GM19025 (cell line): ENCODE measurements at regions not wholly inside any gene's neighbourhood (a gene's known extent, or its start where the extent isn't known, plus 50 kb on each side); places are given as distances from the start of the nearest gene placed in this dataset.
"Not testable (repeated sequence)": the region's sequence is repeated elsewhere in the genome, so short reads cannot be mapped to it uniquely, and the experiment has no call there.

Experiments used
- ATAC-seq: cut with Tn5 transposase; IDR thresholded peaks from one replicate; pipeline ENCODE4 v1.9.1; 2021; ENCODE audit warnings: mild to moderate bottlenecking, low read depth, moderate library complexity; ENCODE audit not compliant: unreplicated experiment

DNA sequence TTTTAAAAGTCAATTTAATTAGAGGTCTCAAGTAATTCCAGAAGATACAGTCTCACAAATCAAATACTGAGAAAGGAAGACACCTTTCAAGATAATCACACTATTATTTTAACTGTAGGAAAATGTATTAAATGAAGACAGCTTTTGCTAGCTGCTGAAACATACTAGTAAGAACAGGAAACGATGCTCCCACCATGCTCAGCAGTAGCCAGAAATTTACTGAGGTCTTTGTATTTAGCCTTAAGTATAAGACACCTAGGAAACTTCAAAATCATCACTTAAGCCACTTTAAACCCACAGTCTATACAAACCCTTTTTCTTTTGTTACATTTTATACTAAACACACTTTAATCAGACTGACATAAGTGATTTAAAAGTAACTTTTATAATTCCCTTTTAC, 72.7 kb upstream of the NPIPB12 start:
- ATAC-seq: not testable (repeated sequence)

DNA sequence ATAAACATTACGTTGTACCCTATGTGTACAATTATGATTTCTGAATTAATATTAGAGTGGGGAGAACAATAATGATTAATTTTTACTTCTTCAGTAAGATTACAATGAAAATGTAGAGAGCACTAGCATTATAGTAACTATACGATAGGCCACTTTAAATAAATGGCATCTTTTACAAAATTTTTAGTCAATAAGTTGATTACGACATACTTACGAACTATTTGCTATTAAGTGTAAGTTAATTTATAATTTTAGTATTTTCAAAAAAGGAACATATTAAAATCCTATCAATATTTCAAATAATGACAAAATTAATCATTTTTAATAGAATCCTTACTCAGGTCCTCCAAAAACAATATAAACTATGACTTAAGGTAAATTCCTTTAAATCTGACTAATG, 75.6 kb upstream of the NPIPB12 start:
- not testable (repeated sequence) for ATAC-seq

DNA sequence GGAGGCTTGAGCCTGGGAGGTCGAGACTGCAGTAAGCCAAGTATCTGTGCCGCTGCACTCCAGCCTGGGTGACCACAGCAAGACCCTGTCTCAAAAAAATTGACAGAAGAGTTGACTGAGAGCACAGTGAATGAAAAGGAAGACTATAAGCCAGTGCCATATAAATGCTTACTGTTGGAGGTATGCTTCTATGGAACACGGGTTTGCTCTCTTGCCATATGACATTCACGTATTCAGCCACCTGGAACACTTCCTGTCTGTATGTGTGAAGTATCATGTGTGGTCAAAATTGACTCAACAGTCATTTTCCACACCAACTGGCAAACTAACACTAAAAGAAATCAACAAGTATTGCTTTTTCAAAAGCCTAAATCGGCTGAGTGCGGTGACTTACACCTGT, 71.1 kb upstream of the SPN start:
- not testable (repeated sequence) for ATAC-seq

DNA sequence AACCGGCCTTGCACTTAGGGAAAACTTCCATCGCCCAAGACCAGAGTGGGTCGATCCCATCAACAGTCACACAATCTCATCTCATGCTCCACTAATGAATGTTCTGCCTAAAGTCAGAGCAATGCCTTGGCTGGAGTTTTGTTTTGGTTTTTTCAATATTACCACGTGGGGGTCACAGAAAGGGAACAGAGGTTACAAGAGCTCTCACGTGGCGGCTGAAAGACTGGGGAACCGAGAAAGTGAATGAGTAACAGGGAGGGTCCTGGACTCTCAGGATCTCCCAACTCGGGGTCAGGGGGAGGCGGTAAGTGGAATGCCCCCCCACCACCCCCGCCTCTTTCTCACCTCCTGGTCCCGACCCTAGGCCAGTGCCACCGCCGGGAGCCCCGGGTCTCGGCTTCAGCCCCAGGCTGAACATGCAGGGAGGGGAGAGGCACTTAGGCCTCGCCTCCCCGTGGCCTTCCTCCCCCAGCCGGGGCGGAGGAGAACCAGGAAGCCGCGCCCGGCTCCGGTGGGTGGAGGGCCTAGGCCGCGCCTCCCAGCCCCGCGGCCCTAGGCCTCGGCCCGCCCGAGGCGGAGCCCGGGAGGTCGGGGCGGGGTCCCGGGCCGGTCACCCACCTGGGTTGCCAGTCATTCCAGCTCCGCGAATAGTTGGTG, 68.7 kb upstream of the SPN start:
- ATAC-seq: peak; percentile 44

DNA sequence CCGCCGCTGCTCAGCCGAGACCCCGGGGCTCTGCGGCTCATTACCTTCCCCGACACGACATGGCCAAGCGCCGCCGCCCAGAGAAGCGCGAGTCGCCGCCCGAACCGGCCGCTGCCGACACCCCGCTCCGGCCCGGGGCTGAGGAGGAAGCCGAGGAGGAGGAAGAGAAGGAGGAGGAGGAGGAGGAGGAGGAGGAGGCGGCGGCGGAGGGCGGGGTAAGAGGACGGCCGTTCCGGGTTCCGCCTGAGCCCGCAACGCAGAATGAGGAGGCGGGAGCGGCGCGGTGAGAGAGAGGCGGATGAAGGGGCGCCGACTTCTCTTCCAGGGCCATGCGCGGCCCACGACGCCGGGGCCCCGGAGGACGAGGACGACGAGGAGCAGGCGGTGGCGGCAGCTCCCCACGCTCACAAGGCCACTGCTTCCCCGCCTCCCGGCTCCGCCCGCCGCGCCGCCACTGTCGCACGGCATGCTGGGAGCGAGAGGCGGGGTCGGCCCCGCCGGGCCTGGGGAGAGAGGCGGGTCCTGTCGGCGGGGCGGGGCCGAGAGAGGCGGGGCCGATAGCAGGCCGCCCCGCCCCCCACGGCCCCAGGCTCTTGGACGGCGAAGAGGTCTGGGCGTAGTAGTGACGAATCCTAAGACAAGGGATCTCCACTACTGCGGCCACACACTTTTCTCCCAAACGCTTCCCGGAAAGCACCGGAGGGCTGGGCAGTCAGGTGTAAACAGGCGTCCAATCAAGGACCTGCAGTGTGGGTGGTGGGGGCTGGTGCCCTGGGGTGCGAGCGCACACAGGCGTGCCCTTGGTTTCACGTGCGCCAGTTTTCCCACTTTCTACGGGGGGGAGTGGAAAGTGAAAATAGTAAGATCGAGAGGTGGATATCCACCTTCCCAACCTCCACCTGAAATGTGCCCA, 67.9 kb upstream of the SPN start:
- peak; percentile 66 for ATAC-seq

DNA sequence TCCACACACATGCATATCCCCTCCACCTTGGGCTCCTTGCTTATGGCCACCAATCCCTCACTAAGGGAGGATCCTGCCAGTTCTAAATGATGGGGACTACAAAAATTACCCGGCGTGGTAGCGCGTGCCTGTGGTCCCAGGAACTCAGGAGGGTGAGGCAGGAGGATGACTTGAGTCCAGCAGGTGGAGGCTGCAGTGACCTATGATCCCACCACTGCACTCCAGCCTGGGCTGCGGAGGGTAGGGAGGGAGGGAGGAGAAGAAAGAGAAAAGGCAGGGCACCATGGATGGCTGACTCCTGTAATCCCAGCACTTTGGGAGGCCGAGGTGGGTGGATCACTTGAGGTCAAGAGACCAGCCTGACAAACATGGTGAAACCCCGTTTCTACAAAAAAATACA, 66.0 kb upstream of the SPN start:
- ATAC-seq: not testable (repeated sequence)

DNA sequence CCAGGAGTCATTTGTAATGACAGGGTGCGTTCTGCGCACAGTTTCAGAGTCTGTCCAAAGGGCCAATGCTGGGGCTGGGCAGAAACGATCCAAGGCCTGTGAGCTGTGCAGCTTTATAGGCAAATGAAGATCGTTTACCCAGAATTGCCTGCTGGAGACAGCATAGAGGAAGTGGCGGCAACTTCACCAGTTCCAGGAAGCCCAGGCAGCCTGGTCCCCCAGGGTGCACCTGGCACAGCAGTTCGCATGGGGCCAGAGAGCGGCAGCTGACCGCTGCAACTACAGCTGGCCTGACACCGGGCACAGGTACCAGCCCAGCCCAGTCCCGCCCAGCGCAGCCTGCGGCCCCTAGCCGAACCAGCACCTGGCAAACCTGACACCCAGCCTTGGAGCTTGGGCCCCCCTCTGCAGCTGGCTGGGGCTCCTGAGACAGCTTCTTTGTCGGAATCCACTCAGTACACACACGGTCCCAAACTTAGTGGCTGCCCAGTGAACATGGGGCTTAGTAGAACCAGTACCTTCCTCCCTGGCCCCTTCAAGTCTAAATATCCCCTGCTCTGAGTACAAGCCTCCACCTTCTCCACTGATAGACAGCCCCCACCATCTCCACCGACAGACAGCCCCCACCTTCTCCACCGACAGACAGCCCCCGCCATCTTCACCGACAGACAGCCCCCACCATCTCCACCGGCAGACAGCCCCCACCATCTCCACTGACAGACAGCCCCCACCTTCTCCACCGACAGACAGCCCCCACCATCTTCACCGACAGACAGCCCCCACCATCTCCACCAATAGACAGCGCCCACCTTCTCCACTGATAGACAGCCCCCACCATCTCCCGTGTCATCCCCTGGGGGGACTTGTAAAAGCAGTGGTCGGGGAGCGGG, 62.7 kb upstream of the SPN start:
- ATAC-seq: not testable (repeated sequence)

DNA sequence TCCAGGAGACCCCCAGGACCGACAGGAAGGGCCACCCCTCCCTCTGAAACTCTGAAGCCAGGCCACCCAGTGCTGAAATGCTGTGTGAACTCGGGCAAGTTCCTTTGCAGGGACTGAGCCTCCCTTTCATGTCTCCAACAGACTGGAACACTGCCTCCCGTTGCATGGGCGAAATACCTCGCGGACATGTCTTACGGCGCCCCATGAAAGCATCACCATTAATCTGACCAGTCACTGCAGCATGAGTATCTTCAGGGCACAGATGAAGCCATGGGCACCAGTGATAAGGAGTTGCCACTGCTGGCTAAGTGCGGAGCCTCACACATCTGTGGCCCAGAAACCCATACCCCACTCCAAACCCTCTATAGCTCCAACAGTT, 60.8 kb upstream of the SPN start:
- not testable (repeated sequence) for ATAC-seq

DNA sequence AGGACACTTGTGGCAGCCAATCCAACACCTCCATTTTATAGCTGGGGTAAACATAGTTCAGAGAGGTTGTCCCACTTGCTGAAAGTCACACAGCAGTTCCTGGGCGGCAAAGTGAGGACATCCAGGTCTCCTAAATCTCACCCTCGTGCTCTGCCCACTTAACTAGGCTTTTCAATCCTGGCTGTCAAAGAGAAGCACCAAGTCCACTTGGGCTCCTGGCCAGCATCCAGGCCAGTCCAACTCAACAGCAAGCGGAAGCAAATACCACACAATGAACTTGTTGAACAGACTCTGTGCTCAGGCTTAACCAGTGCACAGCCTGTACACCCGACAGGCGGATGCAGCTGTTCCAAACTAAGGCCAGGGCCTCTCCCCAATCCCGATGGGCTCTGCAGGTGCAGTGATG, 60.4 kb upstream of the SPN start:
- not testable (repeated sequence) for ATAC-seq

DNA sequence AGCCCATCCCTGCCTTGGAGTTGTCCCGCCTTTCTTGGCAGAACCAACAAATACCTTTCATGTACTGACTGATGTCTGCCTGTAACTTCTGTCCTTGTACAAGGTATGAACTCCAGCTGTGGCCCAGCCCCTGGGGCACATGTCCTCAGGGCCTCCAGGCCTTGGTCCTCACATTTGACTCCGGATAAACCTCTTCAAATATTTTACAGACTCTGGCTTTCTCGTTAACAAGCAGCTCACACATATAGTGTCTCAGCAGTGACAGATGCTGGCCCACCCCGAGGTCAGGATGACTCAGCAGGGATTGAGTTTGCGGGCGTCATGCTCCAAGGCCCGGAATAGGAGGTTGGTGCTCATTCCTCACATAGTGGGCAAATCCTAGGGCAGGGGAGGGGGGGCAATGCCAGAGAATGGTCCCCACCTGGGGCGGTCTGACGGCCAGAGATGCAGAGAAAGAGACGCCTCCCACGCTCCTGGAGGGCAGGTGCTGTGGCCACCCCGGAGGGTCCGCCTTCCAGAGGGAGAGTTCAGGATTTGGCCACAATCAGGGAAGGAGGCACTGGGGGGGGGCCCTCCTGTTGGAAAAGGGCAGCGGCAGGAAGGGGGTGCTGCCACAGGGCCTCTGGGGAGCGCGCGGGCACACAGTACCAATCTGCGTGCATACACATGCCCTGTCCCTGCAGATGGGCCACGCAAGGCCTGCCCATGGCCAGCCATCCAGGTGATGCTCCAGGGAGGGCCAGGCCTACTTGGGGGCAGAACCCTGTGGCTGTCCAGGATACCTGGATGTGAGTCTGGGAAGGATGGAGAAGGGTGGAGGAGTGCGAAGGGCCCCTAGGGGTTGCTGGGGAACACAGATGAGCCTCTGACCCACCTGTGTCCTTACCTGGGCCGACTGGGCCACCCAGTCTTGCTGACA, 58.2 kb upstream of the SPN start:
- ATAC-seq: not testable (repeated sequence)

DNA sequence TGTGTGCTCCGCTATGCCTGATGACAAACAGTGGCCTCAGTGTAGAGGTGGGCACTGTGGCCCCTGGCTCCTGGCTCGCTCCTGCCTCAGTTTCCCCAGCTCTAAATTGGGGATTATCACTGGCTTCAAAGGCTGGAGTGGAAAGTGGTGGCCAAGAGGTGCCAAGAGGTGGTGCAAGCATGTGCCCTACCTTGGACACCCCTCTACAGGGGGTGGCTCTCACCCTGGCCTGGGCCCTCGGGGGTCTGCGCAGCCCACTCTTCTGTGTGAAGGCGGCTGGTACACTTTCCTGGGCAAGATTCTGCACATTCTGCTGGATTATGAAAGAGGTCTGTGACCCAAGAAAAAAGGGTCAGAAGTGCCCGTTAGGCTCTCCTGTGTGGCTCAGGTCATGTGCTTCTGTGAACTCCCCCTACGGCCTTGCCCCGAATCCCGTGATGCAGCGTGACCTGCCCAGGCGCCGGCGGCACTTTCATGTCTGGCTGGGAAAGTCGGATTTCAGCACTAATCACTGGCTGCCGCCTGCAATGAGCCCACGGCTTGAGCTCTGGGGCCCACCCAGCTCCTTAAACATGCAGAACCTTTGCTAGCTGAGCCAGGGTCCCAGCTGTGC, 57.3 kb upstream of the SPN start:
- not testable (repeated sequence) for ATAC-seq

DNA sequence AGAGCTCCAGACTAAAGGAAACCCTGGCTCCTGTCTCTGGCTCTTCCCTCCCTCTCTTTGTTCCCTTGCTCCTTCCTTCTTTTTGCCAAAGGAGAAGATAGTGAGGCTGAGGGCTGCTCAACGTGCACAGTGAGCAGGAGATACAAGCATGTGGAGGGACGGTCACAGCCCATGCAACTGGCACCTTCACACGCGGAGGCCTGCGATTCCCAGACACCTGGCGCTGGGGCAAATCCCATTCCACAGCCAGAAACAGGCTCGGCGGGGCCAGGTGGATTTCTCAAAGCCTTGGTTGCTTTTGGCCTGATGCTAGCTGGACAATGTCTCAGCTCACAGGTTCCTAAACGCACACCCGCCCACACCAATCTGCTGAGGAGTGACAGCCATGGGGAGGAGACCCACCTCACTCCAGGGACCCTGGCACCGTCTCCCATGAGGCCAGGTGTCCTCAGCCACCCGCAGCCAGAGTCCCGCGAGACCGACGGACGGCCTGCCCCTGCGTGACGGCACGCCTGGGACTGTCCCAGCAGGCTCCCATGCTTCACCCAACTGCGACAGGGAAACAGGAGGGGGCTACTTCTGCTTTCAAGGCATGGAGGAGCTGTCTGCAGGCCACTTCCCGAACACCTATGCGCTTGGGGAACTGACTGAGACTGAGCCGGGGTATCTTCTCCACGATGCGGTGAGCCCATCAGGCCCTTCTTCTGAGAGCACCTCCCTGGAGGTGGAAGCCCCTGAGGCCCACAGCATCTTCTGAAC, 56.2 kb upstream of the SPN start:
- peak; percentile 38 for ATAC-seq

DNA sequence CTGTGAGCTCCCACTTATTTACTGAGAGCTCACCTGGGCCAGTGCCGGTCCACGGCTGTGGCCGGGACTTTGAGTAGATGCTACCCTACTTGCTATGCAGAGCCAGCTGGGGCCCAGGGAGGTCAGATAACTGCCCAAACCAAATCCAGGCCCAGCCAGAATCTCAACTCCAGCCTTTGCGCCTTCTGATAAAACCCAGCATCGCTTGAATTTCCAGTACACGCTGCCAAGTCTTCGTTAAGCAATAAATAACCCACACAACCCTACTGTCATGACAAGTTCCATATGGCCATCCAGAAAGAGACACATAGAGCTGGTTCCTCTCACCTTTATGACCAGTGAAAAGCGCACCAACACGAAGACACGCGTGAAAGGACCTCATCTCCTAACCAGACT, 55.6 kb upstream of the SPN start:
- ATAC-seq: not testable (repeated sequence)

DNA sequence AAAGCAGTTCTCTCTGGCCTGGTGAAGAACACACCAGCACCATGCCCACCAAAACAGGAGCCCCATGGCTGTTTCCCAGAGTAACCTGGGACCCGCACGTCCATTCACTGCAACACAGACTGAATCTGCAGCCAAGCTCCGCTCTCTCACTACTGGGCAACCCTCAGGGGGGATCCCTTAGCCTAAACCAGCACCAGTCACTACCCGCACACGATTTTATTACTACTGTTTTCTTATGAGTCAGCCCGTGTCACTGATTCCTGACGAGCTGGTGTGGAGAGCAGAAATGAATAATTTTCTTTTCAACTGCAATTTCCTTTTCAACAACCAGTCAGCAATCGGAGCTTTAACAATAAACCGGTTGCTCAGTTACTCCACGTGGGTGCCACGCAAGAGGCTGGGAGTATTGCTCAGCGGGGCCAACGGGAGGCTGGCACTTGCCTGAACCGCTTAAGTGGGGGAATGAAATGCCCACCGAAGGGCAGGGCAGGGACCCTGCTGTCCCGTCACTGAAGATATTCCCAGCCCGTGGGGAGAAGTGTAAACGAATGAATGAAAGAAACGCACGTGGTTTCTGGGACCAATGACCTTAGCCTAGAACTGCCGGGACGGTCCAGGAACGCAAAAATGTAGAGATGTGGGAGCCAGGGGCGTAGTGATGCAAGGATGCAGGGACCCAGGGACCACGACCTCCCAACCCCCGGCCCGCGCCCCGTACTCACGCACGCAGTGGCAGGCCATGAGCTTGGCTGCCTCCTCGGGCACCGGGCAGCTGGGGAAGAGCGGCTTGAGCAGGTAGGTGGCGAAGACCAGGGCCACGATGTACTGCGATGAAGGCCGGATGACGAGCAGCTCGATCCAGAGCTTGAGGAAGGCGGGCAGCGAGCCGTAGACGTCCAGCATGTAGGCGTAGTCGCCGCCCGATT, 50.4 kb upstream of the SPN start:
- ATAC-seq: peak; percentile 43
